ENCODE measurements at regions not wholly inside any gene's neighbourhood (a gene's known extent, or its start where the extent isn't known, plus 50 kb on each side); places are given as distances from the start of the nearest gene placed in this dataset.

- no peaks in the 10 kb centered on the region for H3K4me1 ChIP-seq
- ATAC-seq (ENCODE audit: low FRiP score in 2 of 2) (no peak), DNase-seq (no peak)
- 10 to 12% methylated on average over 17 of the region's 17 CpGs for WGBS, 2 donors
- no peak overlapping the region for H3K27ac ChIP-seq
- no peak overlapping the region for H3K4me3 ChIP-seq
- peaks cover 0 to 43% (median 9%) of the 10 kb centered on the region in 4 donors for H3K27me3 ChIP-seq
- H3K9me3 ChIP-seq = peaks cover 0 to 12% (median 6%) of the 10 kb centered on the region in 4 donors
- TF ChIP-seq POLR2A (IDR thresholded peaks at IDR 0.05) (no peak), EP300 (IDR thresholded peaks at IDR 0.05) (no peak), CTCF (IDR thresholded peaks at IDR 0.05) (no peak), POLR2AphosphoS5 (IDR thresholded peaks at IDR 0.05) (no peak)
- H3K36me3 ChIP-seq = no peaks in the 10 kb centered on the region
These were observed 185.9 kb downstream of the TRIM27 start for GRCh38 chr6:28737750-28738395.

GRCh38 chr6:28738396-28738765 lies 185.4 kb downstream of the TRIM27 start:
- no peak overlapping the region for H3K27ac ChIP-seq
- no peak for ATAC-seq (ENCODE audit: low FRiP score in 2 of 2)
- 6 to 9% methylated on average over 16 of the region's 16 CpGs for WGBS, 2 donors
- no peaks in the 10 kb centered on the region for H3K4me1 ChIP-seq
- peaks cover 0 to 49% (median 9%) of the 10 kb centered on the region in 4 donors for H3K27me3 ChIP-seq
- H3K36me3 ChIP-seq = no peaks in the 10 kb centered on the region
- no peak for DNase-seq
- H3K9me3 ChIP-seq = peaks cover 0 to 13% (median 6%) of the 10 kb centered on the region in 4 donors
- TF ChIP-seq CTCF (IDR thresholded peaks at IDR 0.05) = no peak
- TF ChIP-seq POLR2AphosphoS5 (IDR thresholded peaks at IDR 0.05) = no peak
- no peak for TF ChIP-seq POLR2A (IDR thresholded peaks at IDR 0.05)
- no peak for TF ChIP-seq EP300 (IDR thresholded peaks at IDR 0.05)
- no peak overlapping the region for H3K4me3 ChIP-seq

GRCh38 chr6:28741363-28741762 lies 182.4 kb downstream of the TRIM27 start:
- H3K27ac ChIP-seq = no peak overlapping the region
- WGBS, 2 donors = 36 to 73% methylated on average over 3 of the region's 3 CpGs
- DNase-seq = no peak
- no peaks in the 10 kb centered on the region for H3K4me1 ChIP-seq
- no peak for ATAC-seq (ENCODE audit: low FRiP score in 2 of 2)
- H3K4me3 ChIP-seq = no peak overlapping the region
- peaks cover 0 to 9% (median 2%) of the 10 kb centered on the region in 4 donors for H3K9me3 ChIP-seq
- no peaks in the 10 kb centered on the region for H3K36me3 ChIP-seq
- TF ChIP-seq POLR2A (IDR thresholded peaks at IDR 0.05) (no peak), CTCF (IDR thresholded peaks at IDR 0.05) (no peak), EP300 (IDR thresholded peaks at IDR 0.05) (no peak), POLR2AphosphoS5 (IDR thresholded peaks at IDR 0.05) (no peak)
- peaks cover 0 to 35% (median 9%) of the 10 kb centered on the region in 4 donors for H3K27me3 ChIP-seq

GRCh38 chr6:28742668-28743270 lies 181.0 kb downstream of the TRIM27 start:
- Histone ChIP-seq H3K27ac (no peak overlapping the region), H3K9me3 (peaks cover 0 to 6% (median 0%) of the 10 kb centered on the region in 4 donors), H3K27me3 (peaks cover 0 to 27% (median 3%) of the 10 kb centered on the region in 4 donors), H3K4me3 (no peak overlapping the region), H3K36me3 (no peaks in the 10 kb centered on the region), H3K4me1 (no peaks in the 10 kb centered on the region)
- ATAC-seq (ENCODE audit: low FRiP score in 2 of 2) = no peak
- no peak for DNase-seq
- 3 to 6% methylated on average over 19 of the region's 19 CpGs for WGBS, 2 donors
- TF ChIP-seq CTCF (IDR thresholded peaks at IDR 0.05) (no peak), EP300 (IDR thresholded peaks at IDR 0.05) (no peak), POLR2A (IDR thresholded peaks at IDR 0.05) (no peak), POLR2AphosphoS5 (IDR thresholded peaks at IDR 0.05) (no peak)

Measured in upper lobe of left lung (tissue), 6 donors.